ENCODE measurements at regions not wholly inside any gene's neighbourhood (a gene's known extent, or its start where the extent isn't known, plus 50 kb on each side); places are given as distances from the start of the nearest gene placed in this dataset.

- DNase-seq = no peak
Observed at GRCh38 chr20:53712212-53712977, 118.8 kb upstream of the ZNF217 start.

- no peak for DNase-seq
Observed at GRCh38 chr20:53711333-53712211, 117.9 kb upstream of the ZNF217 start.

- peak; percentile 65 for DNase-seq
Observed at GRCh38 chr20:53708129-53708968, 114.7 kb upstream of the ZNF217 start.

GRCh38 chr20:53707371-53708055 lies 113.9 kb upstream of the ZNF217 start:
- DNase-seq = peak; percentile 52

- DNase-seq = peak; percentile 47
Observed at GRCh38 chr20:53706466-53707370, 113.1 kb upstream of the ZNF217 start.

- no peak for DNase-seq
Observed at GRCh38 chr20:53706008-53706465, 112.4 kb upstream of the ZNF217 start.

GRCh38 chr20:53702617-53703016 lies 109.0 kb upstream of the ZNF217 start:
- no peak for DNase-seq

GRCh38 chr20:53699906-53700305 lies 106.3 kb upstream of the ZNF217 start:
- no peak for DNase-seq

- DNase-seq = no peak
Observed at GRCh38 chr20:53699085-53699674, 105.5 kb upstream of the ZNF217 start.

GRCh38 chr20:53698371-53698978 lies 104.8 kb upstream of the ZNF217 start:
- no peak for DNase-seq

GRCh38 chr20:53695797-53696527 lies 102.3 kb upstream of the ZNF217 start:
- no peak for DNase-seq

GRCh38 chr20:53693262-53693871 lies 99.7 kb upstream of the ZNF217 start:
- DNase-seq = no peak

GRCh38 chr20:53692465-53693067 lies 98.9 kb upstream of the ZNF217 start:
- no peak for DNase-seq

- DNase-seq = no peak
Observed at GRCh38 chr20:53691811-53692192, 98.2 kb upstream of the ZNF217 start.

- no peak for DNase-seq
Observed at GRCh38 chr20:53691060-53691810, 97.6 kb upstream of the ZNF217 start.

- no peak for DNase-seq
Observed at GRCh38 chr20:53688085-53688484, 94.4 kb upstream of the ZNF217 start.

- no peak for DNase-seq
Observed at GRCh38 chr20:53685070-53685595, 91.5 kb upstream of the ZNF217 start.

GRCh38 chr20:53683506-53683905 lies 89.9 kb upstream of the ZNF217 start:
- DNase-seq = no peak
